ENCODE measurements at regions not wholly inside any gene's neighbourhood (a gene's known extent, or its start where the extent isn't known, plus 50 kb on each side); places are given as distances from the start of the nearest gene placed in this dataset.

DNA sequence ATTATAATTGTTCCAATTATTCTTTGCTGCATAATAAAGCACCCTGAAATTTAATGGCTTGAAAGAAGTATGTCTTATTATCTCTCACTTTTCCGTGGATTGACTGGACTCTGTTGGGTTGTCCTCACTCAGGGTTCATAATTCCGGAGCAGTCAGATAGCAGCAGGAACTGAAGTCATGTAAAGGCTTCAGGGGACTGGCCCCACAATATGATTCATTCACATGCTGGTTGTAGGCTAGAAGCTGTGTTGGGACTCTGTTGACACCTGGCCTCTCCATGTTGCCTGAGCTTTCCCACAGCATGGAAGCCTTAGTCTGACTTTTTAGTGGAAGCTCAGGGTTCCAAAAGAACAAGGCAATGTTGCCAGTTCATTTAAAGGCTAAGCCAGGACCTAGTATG, 367.1 kb upstream of the ADGRL2 start:
- TF ChIP-seq, protein P1, sequence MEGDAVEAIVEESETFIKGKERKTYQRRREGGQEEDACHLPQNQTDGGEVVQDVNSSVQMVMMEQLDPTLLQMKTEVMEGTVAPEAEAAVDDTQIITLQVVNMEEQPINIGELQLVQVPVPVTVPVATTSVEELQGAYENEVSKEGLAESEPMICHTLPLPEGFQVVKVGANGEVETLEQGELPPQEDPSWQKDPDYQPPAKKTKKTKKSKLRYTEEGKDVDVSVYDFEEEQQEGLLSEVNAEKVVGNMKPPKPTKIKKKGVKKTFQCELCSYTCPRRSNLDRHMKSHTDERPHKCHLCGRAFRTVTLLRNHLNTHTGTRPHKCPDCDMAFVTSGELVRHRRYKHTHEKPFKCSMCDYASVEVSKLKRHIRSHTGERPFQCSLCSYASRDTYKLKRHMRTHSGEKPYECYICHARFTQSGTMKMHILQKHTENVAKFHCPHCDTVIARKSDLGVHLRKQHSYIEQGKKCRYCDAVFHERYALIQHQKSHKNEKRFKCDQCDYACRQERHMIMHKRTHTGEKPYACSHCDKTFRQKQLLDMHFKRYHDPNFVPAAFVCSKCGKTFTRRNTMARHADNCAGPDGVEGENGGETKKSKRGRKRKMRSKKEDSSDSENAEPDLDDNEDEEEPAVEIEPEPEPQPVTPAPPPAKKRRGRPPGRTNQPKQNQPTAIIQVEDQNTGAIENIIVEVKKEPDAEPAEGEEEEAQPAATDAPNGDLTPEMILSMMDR (IDR thresholded peaks at IDR 0.05): no peak
- no peak for TF ChIP-seq TCF7L2 (IDR thresholded peaks at IDR 0.05; ENCODE audit: low read depth, low read length)
- no peak for TF ChIP-seq POLR2AphosphoS5 (IDR thresholded peaks at IDR 0.05; ENCODE audit: low read depth, low read length)
- TF ChIP-seq REST (IDR thresholded peaks at IDR 0.05; ENCODE audit: insufficient read depth in 1 of 2, low read depth in 2 of 2, low read length in 1 of 2): no peak

Measured in Panc1 (cell line).